HepG2 (cell line): ENCODE measurements at regions not wholly inside any gene's neighbourhood (a gene's known extent, or its start where the extent isn't known, plus 50 kb on each side); places are given as distances from the start of the nearest gene placed in this dataset.

Experiments used
- ATAC-seq: fragments of 200-7000 bp; cut with Tn5 transposase; 3 replicates; pipeline ENCODE4 v1.9.1; 2020; ENCODE audit warnings: mild to moderate bottlenecking, moderate library complexity
- BruUV-seq: library from RNA; stranded (reverse); fragments of 400-500 nt; replicated peaks from 2 replicates; lab custom pipeline; 2021; lab: Mats Ljungman, UMichigan
- CTCF ChIA-PET: fragments of 300-600 bp; formaldehyde crosslinking; extraction: SDS; loops from one replicate; lab custom pipeline; 2021; ENCODE audit warnings: low total read pairs, inconsistent platforms, low intra/inter-chr PET ratio; lab: Yijun Ruan, JAX
- POLR2A ChIA-PET: fragments of 350-600 bp; sonication (Branson Sonifier 250); formaldehyde crosslinking; loops from one replicate; lab custom pipeline; 2020; ENCODE audit warnings: antibody characterized with exemption, inconsistent platforms; lab: Yijun Ruan, JAX
- DNase-seq: peaks from one replicate; pipeline ENCODE4 v3.0.0-alpha.2; 2015; ENCODE audit warnings: low spot score
- FAIRE-seq: peaks from 3 replicates; lab custom pipeline; 2011; peaks lifted over from hg19 to GRCh38; lab: Jason Lieb, UNC
- H2AFZ ChIP-seq: one replicate; pipeline ENCODE4 v1.6.1; 2011; ENCODE audit warnings: low read length, inconsistent platforms
- H3K27ac ChIP-seq: fragments of 300-600 bp; 3 replicates; pipeline ENCODE4 v1.8.0; 2011; ENCODE audit warnings: mixed run types, mild to moderate bottlenecking, mixed read lengths, low read length, inconsistent platforms; ENCODE audit not compliant: insufficient read depth; ENCODE audit errors: extremely low read length
- H3K27me3 ChIP-seq, 2 experiments: fragments of 200-600 bp in 1 of 2; 2 replicates in 1 of 2; 3 replicates in 1 of 2; pipeline versions ENCODE4 v1.6.0 to v1.8.0; 2011; ENCODE audit warnings: low read length in 2 of 2, mild to moderate bottlenecking in 2 of 2, moderate library complexity in 2 of 2, inconsistent platforms in 1 of 2; ENCODE audit not compliant: insufficient read depth in 2 of 2, control insufficient read depth in 1 of 2
- H3K36me3 ChIP-seq, 2 experiments: fragments of 200-600 bp in 1 of 2; replicated peaks in 1 of 2; 2 replicates in 1 of 2; 3 replicates in 1 of 2; pipeline versions ENCODE4 v1.5.1 to v1.8.0; 2011; ENCODE audit warnings: low read length in 2 of 2, inconsistent platforms in 1 of 2; ENCODE audit not compliant: insufficient read depth in 2 of 2, control insufficient read depth in 1 of 2
- H3K4me1 ChIP-seq: 2 replicates; pipeline ENCODE4 v1.5.1; 2012; ENCODE audit warnings: low read length, inconsistent platforms; ENCODE audit not compliant: insufficient read depth
- H3K4me2 ChIP-seq: 2 replicates; pipeline ENCODE4 v1.6.0; 2011; ENCODE audit warnings: low read depth, low read length, inconsistent platforms
- H3K4me3 ChIP-seq, 3 experiments: fragments of 200-600 bp in 1 of 3; sonication (generic), shearing (Covaris generic) in 1 of 3; replicated peaks in 1 of 3; 2 replicates each; pipeline ENCODE4 v1.5.1; 2011 to 2016; ENCODE audit warnings: low read length in 3 of 3, inconsistent platforms in 2 of 3, low read depth in 2 of 3, mild to moderate bottlenecking in 2 of 3, control low read depth in 1 of 3, mixed read lengths in 1 of 3; ENCODE audit not compliant: insufficient read depth in 1 of 3
- H3K79me2 ChIP-seq: one replicate; pipeline ENCODE4 v1.6.1; 2011; ENCODE audit warnings: low read length, inconsistent platforms; ENCODE audit not compliant: insufficient read depth
- H3K9ac ChIP-seq: 2 replicates; pipeline ENCODE4 v1.6.0; 2011; ENCODE audit warnings: mild to moderate bottlenecking, low read depth, low read length, inconsistent platforms; ENCODE audit not compliant: insufficient read depth
- H3K9me3 ChIP-seq: 2 replicates; pipeline ENCODE4 v1.5.1; 2012; ENCODE audit warnings: mild to moderate bottlenecking, low read length
- H4K20me1 ChIP-seq: 2 replicates; pipeline ENCODE4 v1.6.0; 2011; ENCODE audit warnings: inconsistent platforms, mild to moderate bottlenecking, low read length, moderate library complexity; ENCODE audit not compliant: insufficient read depth
- DBP ChIP-seq: sonication (generic); formaldehyde crosslinking; IDR thresholded peaks from 2 replicates; pipeline ENCODE4 v1.4.0; 2020; ENCODE audit warnings: missing genetic modification reagents; ENCODE audit errors: not compliant biosample characterization
- GZF1 ChIP-seq: sonication (generic); formaldehyde crosslinking; IDR thresholded peaks from 2 replicates; pipeline ENCODE4 v1.5.1; 2020; ENCODE audit warnings: mild to moderate bottlenecking, missing genetic modification reagents
- HDAC6 ChIP-seq: fragments of 200-600 bp; sonication (generic); IDR thresholded peaks from 2 replicates; pipeline ENCODE4 v1.7.0; 2017; ENCODE audit warnings: mild to moderate bottlenecking, antibody characterized with exemption, low read length, low read depth
- KMT2B ChIP-seq: IDR thresholded peaks from 2 replicates; pipeline ENCODE4 v1.6.1; 2016; ENCODE audit warnings: missing genetic modification reagents, missing compliant biosample characterization
- MTA3 ChIP-seq: sonication (generic); formaldehyde crosslinking; IDR thresholded peaks from 2 replicates; pipeline ENCODE4 v1.4.0; 2020; ENCODE audit warnings: missing genetic modification reagents
- NBN ChIP-seq: fragments of 450-650 bp; conservative IDR thresholded peaks from 2 replicates; pipeline ENCODE4 v1.6.1; 2017
- NFKBIZ ChIP-seq: IDR thresholded peaks from 2 replicates; pipeline ENCODE4 v1.6.1; 2018; ENCODE audit warnings: missing genetic modification reagents, missing compliant biosample characterization
- NFYC ChIP-seq: IDR thresholded peaks from 2 replicates; pipeline ENCODE4 v1.6.1; 2016; ENCODE audit warnings: missing genetic modification reagents, missing compliant biosample characterization
- NRL ChIP-seq: sonication (generic); formaldehyde crosslinking; IDR thresholded peaks from 2 replicates; pipeline ENCODE4 v1.5.0; 2020; ENCODE audit warnings: missing genetic modification reagents, mild to moderate bottlenecking, moderate library complexity, borderline replicate concordance
- POLR2G ChIP-seq: fragments of 200-400 bp; formaldehyde crosslinking; IDR thresholded peaks from 2 replicates; pipeline ENCODE4 v1.6.1; 2018; ENCODE audit warnings: mild to moderate bottlenecking, low read depth, low read length, moderate library complexity
- RAD21 ChIP-seq: fragments of 450-650 bp; formaldehyde crosslinking; IDR thresholded peaks from 2 replicates; pipeline ENCODE4 v1.5.0; 2020; ENCODE audit warnings: mild to moderate bottlenecking
- RBAK ChIP-seq: sonication (generic); formaldehyde crosslinking; IDR thresholded peaks from 2 replicates; pipeline ENCODE4 v1.5.1; 2020; ENCODE audit warnings: mild to moderate bottlenecking, missing genetic modification reagents
- SPEN ChIP-seq: sonication (generic); formaldehyde crosslinking; IDR thresholded peaks from 2 replicates; pipeline ENCODE4 v1.5.1; 2020; ENCODE audit warnings: low read depth, mild to moderate bottlenecking, missing genetic modification reagents
- TAF15 ChIP-seq: fragments of 200-400 bp; formaldehyde crosslinking; IDR thresholded peaks from one replicate; pipeline ENCODE4 v1.6.1; 2018; ENCODE audit warnings: mild to moderate bottlenecking, low read depth, low read length; ENCODE audit not compliant: poor library complexity, severe bottlenecking
- TERF1 ChIP-seq: sonication (generic); formaldehyde crosslinking; IDR thresholded peaks from 2 replicates; pipeline ENCODE4 v1.8.0; 2022; ENCODE audit warnings: mild to moderate bottlenecking, missing genetic modification reagents, moderate library complexity
- ZBTB4 ChIP-seq: sonication (generic); formaldehyde crosslinking; IDR thresholded peaks from 2 replicates; pipeline ENCODE4 v1.4.0; 2020; ENCODE audit warnings: missing genetic modification reagents, mild to moderate bottlenecking, borderline replicate concordance
- ZIK1 ChIP-seq: sonication (generic); formaldehyde crosslinking; IDR thresholded peaks from 2 replicates; pipeline ENCODE4 v1.5.0; 2020; ENCODE audit warnings: mild to moderate bottlenecking, low read depth, missing genetic modification reagents, borderline replicate concordance
- ZNF180 ChIP-seq: sonication (generic); formaldehyde crosslinking; IDR thresholded peaks from 2 replicates; pipeline ENCODE4 v1.4.0; 2020; ENCODE audit warnings: low read depth, missing genetic modification reagents, borderline replicate concordance
- ZNF446 ChIP-seq: sonication (generic); formaldehyde crosslinking; IDR thresholded peaks from 2 replicates; pipeline ENCODE4 v1.5.0; 2020; ENCODE audit warnings: mild to moderate bottlenecking, missing genetic modification reagents
- ZNF761 ChIP-seq: sonication (generic); formaldehyde crosslinking; conservative IDR thresholded peaks from 2 replicates; pipeline ENCODE4 v1.4.0; 2020; ENCODE audit warnings: mild to moderate bottlenecking, missing genetic modification reagents
- WGBS: methylation state at CpG from one replicate; pipeline ENCODE4 v1.1.6; 2017; ENCODE audit warnings: low lambda C conversion rate; 5-methylcytosine and 5-hydroxymethylcytosine counted together
- in situ Hi-C: cut with HindIII; loops from 2 replicates; pipeline ENCODE4 v1.10.0; 2017; ENCODE audit warnings: low pct_unique_long_range_greater_than_20kb; ENCODE audit not compliant: extremely low pct_ligation_motif_present
- intact Hi-C: fragments of 100-400 bp; cut with micrococcal nuclease; formaldehyde crosslinking; loops from one replicate; pipeline ENCODE4 v1.10.0; 2022; ENCODE audit not compliant: unreplicated experiment

- Histone ChIP-seq H2AFZ (no peak overlapping the region), H3K27ac (no peak overlapping the region), H3K9ac (no peak overlapping the region), H3K4me1 (0 out of 2 replicates have a peak, but pooled peaks cover 7% of the 10 kb centered on the region), H3K27me3 (no peaks in the 10 kb centered on the region), H3K36me3 (no peaks in the 10 kb centered on the region), H3K4me2 (no peak overlapping the region), H4K20me1 (no peaks in the 10 kb centered on the region), H3K4me3 (no peak overlapping the region), H3K79me2 (no peaks in the 10 kb centered on the region), H3K9me3 (no peaks in the 10 kb centered on the region)
- TF ChIP-seq DBP (CRISPR knock-in tag) (no peak), KMT2B (no peak), ZNF761 (CRISPR knock-in tag) (no peak), POLR2G (no peak), NFKBIZ (CRISPR knock-in tag) (no peak), GZF1 (CRISPR knock-in tag) (no peak), NBN (no peak), SPEN (no peak), RAD21 (CRISPR knock-in tag) (no peak), TERF1 (CRISPR knock-in tag) (no peak), TAF15 (no peak), HDAC6 (no peak), ZNF180 (CRISPR knock-in tag) (no peak), MTA3 (CRISPR knock-in tag) (no peak), NFYC (CRISPR knock-in tag) (no peak), ZIK1 (CRISPR knock-in tag) (no peak), RBAK (CRISPR knock-in tag) (no peak), ZBTB4 (CRISPR knock-in tag) (no peak), NRL (CRISPR knock-in tag) (no peak), ZNF446 (CRISPR knock-in tag) (no peak)
- no peak for ATAC-seq
- BruUV-seq: no TSS peak
- in situ Hi-C loops: no loop called here
- intact Hi-C loops: no loop called here
- DNase-seq: no peak
- 0% methylated on average over 1 of the region's 1 CpG for WGBS
- FAIRE-seq: no peak
- ChIA-PET CTCF (no interaction called here), POLR2A (no interaction called here)
Measured at GRCh38 chr4:104975617-104976016, 171.1 kb upstream of the TET2 start.
